Glutamatergic neuron (in vitro differentiated cells): ENCODE measurements at regions not wholly inside any gene's neighbourhood (a gene's known extent, or its start where the extent isn't known, plus 50 kb on each side); places are given as distances from the start of the nearest gene placed in this dataset.

ENCODE experiments used
- DNase-seq: peaks from one replicate; pipeline ENCODE4 v3.0.0; 2022
- H3K27ac Mint-ChIP-seq: one replicate; pipeline ENCODE4 v1.8.0; 2020; ENCODE audit warnings: mild to moderate bottlenecking, mixed read lengths, inconsistent platforms; ENCODE audit not compliant: unreplicated experiment
- H3K27me3 Mint-ChIP-seq: one replicate; pipeline ENCODE4 v1.8.0; 2020; ENCODE audit warnings: mild to moderate bottlenecking, moderate library complexity, mixed read lengths, inconsistent platforms; ENCODE audit not compliant: unreplicated experiment
- H3K36me3 Mint-ChIP-seq: one replicate; pipeline ENCODE4 v1.8.0; 2020; ENCODE audit warnings: mild to moderate bottlenecking, mixed read lengths, inconsistent platforms; ENCODE audit not compliant: unreplicated experiment
- H3K4me1 Mint-ChIP-seq: one replicate; pipeline ENCODE4 v1.8.0; 2020; ENCODE audit warnings: mild to moderate bottlenecking, low read depth, mixed read lengths, inconsistent platforms; ENCODE audit not compliant: unreplicated experiment
- H3K4me3 Mint-ChIP-seq: one replicate; pipeline ENCODE4 v1.8.0; 2020; ENCODE audit warnings: mild to moderate bottlenecking, mixed read lengths, inconsistent platforms; ENCODE audit not compliant: unreplicated experiment
- H3K9me3 Mint-ChIP-seq: one replicate; pipeline ENCODE4 v1.8.0; 2020; ENCODE audit warnings: mild to moderate bottlenecking, moderate library complexity, mixed read lengths, inconsistent platforms; ENCODE audit not compliant: unreplicated experiment
- CTCF ChIP-seq: fragments of 200-600 bp; sonication (generic); IDR thresholded peaks from one replicate; pipeline ENCODE4 v1.5.0; 2021; ENCODE audit not compliant: partially characterized antibody, unreplicated experiment

DNA sequence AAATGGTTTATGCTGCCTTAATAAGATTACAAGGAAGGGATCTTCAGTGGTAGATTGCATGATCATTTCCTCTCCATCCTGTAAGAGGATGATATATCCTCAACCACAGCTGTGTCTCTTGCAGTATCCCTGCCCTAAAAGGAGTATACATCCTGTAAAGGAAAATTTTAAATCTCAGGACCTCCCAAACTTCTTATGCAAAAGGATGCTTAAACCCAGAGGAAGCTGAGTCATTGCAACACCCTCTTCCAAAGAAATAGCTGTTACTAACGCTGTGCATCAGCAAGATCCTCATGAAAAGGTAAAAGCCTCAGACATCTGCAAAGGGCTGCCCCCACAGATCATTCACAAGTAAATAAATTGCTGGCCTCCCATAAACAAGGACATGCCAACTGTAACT, 599.0 kb downstream of the PRELID2 start:
- TF ChIP-seq CTCF: no peak
- Mint-ChIP-seq H3K4me1 (peaks cover 13% of the 10 kb centered on the region), H3K9me3 (no peaks in the 10 kb centered on the region), H3K27ac (no peak overlapping the region), H3K36me3 (no peaks in the 10 kb centered on the region), H3K4me3 (no peak overlapping the region), H3K27me3 (no peaks in the 10 kb centered on the region)
- no peak for DNase-seq

- H3K4me3 Mint-ChIP-seq: no peak overlapping the region
- no peaks in the 10 kb centered on the region for H3K27me3 Mint-ChIP-seq
- DNase-seq: no peak
- no peaks in the 10 kb centered on the region for H3K36me3 Mint-ChIP-seq
- no peaks in the 10 kb centered on the region for H3K9me3 Mint-ChIP-seq
- no peak overlapping the region for H3K27ac Mint-ChIP-seq
- H3K4me1 Mint-ChIP-seq: peaks cover 10% of the 10 kb centered on the region
- TF ChIP-seq CTCF: no peak
Measured at GRCh38 chr5:145233461-145233860, 601.7 kb downstream of the PRELID2 start.

- H3K27me3 Mint-ChIP-seq: no peaks in the 10 kb centered on the region
- H3K36me3 Mint-ChIP-seq: no peaks in the 10 kb centered on the region
- H3K4me3 Mint-ChIP-seq: no peak overlapping the region
- H3K4me1 Mint-ChIP-seq: no peaks in the 10 kb centered on the region
- TF ChIP-seq CTCF: no peak
- no peaks in the 10 kb centered on the region for H3K9me3 Mint-ChIP-seq
- no peak overlapping the region for H3K27ac Mint-ChIP-seq
- no peak for DNase-seq
Measured at GRCh38 chr5:145230781-145231180, 604.4 kb downstream of the PRELID2 start.

DNA sequence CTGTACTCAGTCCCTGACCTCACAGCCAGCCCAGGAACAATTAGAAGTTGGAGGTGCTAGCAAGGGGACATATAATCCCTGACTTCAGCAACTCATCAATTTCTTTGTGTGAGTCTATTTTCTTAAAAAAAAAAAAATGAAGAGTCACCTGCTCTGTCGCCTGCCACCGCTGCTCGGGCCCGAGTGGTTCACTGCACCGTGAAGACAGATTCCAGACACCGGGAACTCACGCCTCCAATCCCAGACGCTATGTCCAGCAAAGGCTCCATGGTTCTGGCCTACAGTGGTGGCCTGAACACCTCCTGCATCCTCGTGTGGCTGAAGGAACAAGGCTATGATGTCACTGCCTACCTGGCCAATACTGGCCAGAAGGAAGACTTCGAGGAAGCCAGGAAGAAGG, 606.6 kb downstream of the PRELID2 start:
- Mint-ChIP-seq H3K4me3 (no peak overlapping the region), H3K9me3 (no peaks in the 10 kb centered on the region), H3K27me3 (no peaks in the 10 kb centered on the region), H3K36me3 (no peaks in the 10 kb centered on the region), H3K27ac (no peak overlapping the region), H3K4me1 (peaks cover 2% of the 10 kb centered on the region)
- TF ChIP-seq CTCF: no peak
- DNase-seq: no peak

GRCh38 chr5:145227881-145228280, 607.3 kb downstream of the PRELID2 start:
- no peaks in the 10 kb centered on the region for H3K9me3 Mint-ChIP-seq
- peaks cover 2% of the 10 kb centered on the region for H3K4me1 Mint-ChIP-seq
- no peak overlapping the region for H3K27ac Mint-ChIP-seq
- no peaks in the 10 kb centered on the region for H3K27me3 Mint-ChIP-seq
- no peak for DNase-seq
- TF ChIP-seq CTCF: no peak
- H3K36me3 Mint-ChIP-seq: no peaks in the 10 kb centered on the region
- no peak overlapping the region for H3K4me3 Mint-ChIP-seq
